LHCN-M2 (cell line): ENCODE measurements at regions not wholly inside any gene's neighbourhood (a gene's known extent, or its start where the extent isn't known, plus 50 kb on each side); places are given as distances from the start of the nearest gene placed in this dataset.
A peak's percentile ranks its signal among the peaks of the same experiment; 100 is the strongest.
"Not testable (repeated sequence)": the region's sequence is repeated elsewhere in the genome, so short reads cannot be mapped to it uniquely, and the experiment has no call there.

ENCODE experiments used
- DNase-seq: peaks from one replicate; pipeline ENCODE4 v3.0.0-alpha.2; 2012; ENCODE audit warnings: low read depth

DNA sequence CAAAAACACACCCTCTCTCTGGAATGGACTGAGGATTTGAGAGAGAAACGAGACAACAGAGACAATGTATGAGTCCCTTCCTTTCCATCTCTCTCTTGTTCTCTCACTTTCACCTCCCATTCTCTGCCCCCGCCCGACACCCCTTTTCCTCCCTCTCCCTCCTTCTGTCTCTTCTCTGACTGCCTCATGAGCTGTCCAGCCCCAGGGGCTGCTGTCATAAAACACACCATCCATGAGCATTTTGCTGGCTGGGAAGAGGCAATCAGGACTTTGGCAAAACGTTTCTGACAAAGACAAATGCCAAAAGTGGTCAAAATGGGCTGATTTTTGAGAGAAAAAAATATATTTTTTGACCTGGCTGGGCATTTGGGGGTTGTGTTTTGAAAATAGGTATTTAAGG, 377.2 kb downstream of the EN1 start:
- DNase-seq = no peak

DNA sequence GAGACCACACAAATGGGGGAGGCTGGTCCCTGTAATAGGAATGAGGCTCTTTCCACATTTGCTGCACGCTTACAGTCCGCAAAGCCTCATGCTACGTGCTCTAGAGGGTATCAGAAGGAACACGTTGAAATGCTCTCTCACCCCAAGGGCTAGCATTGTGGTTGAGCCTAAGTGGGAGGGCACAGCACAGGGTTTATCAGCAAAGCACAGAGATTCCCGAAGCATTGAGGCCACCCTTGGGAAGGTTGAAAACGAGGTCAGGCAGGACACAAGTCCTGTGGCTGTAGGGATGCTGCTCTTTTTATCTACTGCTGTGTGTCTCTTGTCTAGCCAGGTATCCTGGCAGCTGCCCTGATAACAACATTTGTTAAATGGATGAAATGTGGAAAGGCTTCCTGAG, 378.3 kb downstream of the EN1 start:
- no peak for DNase-seq

DNA sequence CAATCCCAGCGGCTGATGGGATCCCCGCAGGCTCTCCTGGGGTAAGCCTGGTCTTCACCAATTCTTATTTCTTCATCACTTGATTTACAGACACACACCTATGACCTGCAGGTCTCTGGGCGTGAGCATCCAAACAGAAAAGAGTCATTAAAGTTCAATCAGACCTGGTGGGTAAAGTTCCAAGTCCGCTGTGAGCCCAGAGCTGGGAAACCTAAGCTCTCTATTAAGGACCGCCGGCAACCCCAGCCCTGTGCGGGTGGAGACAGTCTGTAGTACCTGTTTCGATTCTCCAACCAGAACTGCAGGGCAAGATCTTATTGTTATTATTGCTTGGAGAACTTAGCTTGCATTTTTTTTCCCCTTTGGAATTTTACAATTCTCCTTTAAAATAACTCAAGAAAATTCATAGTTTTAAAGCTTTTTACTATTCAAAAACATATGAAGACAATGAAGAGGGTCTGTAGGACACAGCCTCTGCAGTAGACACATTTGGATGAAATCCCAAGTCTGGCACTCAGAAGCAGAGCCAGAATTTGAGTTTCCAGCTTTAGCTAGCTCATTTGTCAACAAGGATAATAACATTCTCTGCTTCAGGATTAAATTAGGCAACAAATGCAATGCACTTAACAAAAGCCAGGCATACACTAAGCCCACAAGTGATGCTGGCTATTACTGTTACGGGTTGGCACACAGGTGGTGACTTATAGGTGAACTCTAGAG, 376.4 kb downstream of the INSIG2 start:
- no peak for DNase-seq

DNA sequence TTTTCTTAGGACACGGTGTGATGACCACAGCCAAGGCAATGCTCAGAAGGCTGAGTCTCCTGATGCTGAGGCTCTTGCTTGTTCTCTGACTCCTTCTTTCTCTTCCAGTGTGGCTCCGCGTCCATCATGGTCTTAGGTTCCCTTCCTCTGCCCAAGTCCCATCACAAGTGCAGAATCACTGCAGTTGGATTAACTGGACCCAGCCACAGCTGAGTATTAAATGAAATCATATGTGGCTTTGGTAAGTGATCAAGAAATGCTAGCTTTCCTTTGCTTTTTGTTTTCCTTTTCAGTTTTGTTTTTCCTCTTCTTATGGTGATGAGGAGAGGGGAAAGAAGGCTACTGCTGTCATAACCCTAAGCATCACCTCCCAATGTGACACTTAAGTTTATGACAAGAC, 375.8 kb downstream of the INSIG2 start:
- DNase-seq = no peak

DNA sequence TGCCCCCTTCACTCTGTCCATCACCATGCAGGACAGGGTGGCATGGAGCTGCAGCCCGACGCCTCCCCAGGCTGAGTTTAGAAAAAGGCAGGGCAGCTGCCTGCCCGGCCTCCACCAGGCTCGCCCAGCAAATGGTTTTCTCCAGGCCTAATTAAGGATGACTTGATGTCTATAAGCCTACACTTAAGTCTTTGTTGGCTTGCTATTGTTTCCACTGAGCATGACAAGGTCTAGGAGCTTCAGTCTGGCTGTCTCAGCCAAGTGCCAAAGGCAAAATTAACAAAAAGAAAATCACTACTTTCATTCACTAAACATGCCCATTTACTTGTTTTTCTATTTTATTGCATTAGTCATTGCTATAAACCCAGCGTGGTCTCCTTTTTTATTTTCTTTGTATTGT, 372.2 kb downstream of the INSIG2 start:
- no peak for DNase-seq

DNA sequence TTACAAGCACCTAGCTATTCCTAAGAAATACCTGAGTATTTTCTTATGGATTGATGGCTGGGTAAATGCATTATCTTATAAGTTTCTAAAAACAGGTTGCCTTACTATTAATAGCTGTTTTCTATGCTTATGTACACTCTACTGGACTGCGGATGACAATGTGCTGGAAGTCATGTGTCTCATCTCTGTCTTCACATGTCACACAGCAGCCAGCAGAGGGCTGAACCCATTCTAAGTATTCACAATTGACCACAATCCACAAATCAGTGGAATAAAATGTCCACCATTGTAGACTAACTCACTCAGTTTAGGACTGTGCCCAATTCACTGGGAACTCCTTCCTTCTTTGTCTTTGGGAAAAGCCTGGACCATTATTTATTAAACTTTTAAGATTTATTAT, 371.2 kb downstream of the INSIG2 start:
- no peak for DNase-seq

DNA sequence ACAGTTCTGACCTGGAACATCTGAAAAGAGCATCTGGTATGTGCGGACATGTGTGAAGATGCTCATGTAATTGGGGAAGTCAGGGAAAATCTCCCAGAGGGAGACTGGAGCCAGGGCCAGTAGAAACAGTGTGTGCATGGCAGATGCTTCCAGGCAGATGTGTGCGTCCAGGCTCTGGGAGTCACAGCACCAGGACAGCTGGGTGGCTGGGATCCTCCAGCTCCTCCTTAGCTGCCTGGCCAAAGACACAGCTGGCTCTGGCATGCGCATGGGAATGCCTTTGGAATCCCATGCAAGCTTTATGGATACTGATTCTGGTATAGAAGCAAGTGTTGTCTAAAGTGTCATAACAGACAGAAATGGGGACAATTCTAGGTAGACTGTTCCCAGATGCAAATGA, 369.7 kb downstream of the INSIG2 start:
- DNase-seq = no peak

DNA sequence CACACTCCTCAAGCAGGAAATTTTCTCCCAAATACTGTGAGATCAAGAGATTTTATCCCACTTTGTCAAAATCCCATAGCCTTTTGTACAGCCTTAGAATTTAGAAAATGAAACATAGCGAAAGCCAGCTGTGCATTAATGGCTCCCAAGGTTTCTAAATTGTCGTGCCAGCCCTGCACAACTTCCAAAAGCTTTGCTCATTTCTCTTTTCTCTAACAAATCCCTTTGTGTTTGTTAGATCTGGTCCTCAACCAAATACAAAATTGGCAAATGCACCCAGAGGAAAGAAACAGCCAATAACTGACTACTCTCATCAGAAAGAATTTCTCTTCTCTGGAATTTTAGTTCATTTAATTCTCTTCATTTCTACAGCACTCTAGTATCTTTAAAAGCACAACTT, 361.1 kb downstream of the INSIG2 start:
- no peak for DNase-seq

DNA sequence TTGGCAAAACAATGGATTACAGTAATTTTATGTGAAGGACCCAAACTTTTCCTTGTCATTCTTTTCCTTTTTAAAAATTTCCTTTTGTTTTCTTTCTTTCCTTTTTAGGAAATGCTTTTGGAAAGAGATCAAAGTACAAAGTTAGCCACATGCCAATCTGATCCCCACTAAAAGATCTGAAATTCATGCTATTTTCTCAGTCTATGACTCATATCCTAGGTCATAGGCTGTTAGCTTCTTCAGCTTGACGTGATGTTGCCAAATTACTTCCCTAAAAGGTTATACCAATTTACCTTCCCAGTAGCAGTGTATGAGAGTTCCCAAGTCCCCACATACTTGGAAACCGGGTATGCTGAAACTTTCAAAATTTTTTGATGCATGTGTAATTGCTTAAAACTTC, 355.3 kb downstream of the INSIG2 start:
- peak; percentile 3 for DNase-seq

DNA sequence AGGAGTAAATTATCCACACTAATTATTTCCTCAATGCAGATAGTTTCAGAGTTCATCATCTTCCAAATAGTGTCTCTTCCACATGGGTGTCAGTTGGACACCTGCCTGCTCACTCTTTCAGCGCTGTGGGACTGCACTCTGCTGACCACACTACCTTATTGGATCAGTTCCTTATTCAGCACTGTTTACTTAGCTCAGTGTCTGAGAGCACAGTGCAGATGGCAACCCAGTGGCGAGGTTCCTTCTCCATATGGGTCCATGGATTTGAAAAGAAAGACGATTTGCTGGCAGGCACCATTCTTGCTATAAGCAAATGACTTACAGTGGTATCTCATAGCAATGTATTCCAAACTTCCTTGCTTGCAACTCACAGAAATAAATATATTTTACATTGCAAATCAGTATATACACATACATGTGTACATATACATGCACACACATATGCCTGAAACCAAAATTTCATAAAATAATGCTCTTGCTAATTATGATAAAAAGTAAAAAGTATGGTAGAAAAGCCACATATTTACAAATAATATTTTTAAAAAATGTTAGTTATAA, 354.8 kb downstream of the INSIG2 start:
- DNase-seq = no peak

DNA sequence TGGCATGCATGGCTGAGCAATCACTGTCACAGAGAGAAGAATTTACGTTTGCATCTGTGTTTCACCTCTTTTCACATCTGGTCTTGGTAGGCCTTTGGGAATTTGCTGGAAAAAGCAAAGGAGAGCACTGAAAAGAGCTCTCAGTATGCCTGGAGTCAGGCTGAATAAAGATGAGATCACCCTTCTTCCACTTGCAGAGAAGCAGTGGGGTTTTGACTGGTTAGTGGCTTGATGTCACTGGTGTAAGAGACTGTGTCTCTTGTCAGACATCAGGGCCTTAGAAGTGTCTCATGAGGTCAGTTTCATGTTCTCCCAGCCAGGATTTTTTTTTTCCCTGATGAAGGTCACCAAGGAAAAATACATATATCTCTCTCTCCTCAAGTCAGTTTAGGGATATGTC, 353.8 kb downstream of the INSIG2 start:
- no peak for DNase-seq

DNA sequence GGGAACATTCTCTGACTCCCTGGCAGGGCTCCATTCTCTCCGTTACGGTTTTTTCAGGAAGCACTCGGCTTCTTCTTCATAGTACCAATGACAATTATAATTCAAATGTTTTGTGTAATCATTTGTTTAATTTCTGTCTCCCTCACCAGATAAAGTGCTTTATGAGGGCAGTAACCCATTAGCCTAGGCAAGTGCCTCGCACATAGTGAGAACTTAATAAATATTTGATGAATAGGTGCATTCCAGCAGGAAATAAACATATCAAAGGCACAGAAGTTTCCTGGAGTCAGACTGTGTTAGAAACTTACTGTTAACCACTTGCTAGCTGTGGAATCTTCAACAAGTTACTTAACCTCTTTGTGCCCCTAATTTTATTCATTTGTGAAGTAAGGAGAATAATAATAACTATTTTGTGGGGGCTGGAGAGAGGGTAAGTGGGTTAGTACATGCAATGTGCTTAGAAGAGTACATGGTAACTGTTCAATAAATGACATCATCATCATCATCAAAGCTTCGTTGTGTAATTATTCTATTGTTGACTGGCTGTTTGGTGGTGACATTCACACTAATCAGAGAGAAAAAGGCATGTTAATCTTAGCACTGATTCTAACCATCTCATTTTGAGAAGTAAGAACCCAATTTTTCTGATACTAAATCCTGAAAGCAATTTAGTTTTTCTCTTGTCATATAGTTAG, 352.3 kb downstream of the INSIG2 start:
- no peak for DNase-seq

DNA sequence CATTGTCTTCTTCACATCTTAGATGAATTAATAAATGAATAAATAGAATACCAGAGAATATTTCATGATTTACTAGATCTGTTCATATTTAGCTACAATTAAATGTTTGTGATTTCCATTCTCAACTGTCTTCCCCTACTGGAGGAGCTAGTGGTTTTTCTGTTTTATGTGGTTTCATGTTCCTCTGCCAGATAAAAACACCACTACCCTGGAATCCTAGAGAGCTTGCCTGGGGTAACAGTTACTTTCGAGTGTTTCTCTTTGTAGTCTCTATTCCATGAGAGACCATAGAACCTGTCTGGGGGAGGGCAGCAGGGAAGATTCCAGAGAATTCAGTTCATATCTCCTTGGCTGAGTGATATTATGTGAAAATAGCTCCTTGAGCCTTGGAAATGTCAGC, 349.2 kb downstream of the INSIG2 start:
- no peak for DNase-seq

DNA sequence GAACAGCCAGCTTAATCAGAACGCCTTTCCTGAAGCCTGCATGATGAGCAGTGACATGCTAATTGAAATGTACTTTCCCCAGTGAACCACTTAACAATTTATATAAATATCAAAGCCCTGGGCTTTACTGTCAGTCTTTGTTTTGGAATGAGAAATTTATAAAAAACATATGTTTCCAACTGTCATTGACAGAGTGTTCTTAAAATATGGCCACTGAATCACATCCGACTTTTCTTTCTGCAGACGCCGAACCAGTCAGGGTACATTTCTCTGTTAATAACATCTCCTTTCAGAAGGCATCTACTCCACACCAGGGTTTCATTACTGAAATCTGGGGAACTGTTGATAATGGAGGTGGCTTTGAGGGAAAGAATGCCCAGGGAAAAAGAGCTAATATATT, 343.7 kb downstream of the INSIG2 start:
- DNase-seq = no peak

DNA sequence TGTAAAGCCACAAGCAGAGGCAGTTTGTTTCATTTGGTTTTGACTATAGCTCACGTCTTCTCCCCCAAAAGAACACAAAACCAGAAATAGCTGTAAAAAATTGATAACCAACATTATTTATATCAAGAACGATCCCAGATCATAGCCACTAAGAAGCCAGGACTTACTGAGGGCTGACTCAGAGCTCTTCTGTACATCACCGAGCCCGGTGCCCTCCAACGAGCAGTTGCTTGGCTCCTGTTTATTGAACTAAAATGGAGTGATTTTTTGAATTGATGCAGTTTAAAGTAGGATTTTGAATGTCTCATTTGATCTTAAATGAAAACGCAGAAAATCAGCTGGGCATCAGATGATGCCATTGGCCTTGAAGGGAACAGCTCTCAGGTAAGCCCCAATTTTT, 343.3 kb downstream of the INSIG2 start:
- DNase-seq = no peak

DNA sequence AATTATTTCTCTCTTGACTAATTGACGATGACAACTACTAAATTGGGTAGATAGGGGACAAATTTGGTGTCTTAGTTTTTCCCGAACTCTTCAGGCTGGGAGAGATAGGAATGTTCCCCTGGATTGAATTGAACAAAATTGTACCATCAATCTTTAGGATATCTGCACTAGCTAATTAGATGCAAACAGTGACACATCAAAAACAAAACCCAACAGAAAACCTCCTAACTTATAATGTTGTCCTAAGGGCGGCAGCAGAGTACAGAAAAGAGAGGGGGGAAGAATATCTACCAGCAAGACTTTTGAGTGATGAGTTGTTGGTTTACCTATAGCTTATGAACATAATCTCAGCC, 342.9 kb downstream of the INSIG2 start:
- DNase-seq = no peak

DNA sequence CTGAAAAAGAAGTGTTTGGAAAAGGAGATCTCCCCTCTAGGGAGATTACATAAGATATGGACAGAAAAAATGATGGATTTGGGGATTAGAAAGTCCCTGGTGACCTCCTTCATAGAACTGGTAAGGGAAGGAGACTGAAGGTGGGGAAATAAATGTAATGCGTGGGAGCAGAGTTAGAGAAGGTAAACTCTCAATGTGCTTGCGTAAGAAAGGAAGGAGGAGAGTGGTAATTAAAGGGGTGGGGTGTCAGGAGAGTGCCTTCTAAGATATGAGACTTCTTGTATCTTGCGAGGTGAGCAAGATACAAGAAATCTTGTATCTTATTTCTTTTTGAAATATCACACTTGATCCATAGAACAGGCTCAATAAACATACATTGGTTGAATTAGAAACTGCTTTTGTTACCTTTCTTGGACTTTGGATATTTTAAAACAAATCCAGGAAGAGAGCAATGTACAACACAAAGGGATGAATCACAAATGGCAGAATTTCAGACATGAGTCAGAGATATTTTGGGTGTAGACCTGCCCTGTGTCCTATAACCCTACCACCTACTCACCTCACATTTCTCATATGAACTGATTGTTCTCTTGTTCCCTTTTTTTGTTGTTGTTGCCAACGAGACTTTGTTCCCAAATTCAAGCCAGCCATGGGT, 342.4 kb downstream of the INSIG2 start:
- DNase-seq = no peak

DNA sequence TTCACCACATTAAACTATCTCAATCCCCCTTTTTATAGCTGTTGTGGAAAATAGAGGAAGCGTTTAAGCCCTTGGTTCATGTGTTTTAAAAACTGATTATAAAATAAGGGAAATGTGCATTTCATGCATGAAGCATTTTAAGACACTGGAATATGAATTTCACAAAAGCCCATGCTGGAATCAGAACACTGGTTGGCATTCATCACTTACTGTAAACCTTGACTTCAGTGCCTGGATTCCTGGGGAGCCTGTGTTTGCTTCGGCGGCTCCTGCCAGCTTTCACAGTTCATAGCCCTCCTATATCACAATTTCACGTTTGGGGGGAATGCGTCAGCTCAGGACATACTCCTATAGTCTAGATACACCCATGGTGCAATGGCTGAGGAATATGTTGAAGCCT, 336.9 kb downstream of the INSIG2 start:
- no peak for DNase-seq

DNA sequence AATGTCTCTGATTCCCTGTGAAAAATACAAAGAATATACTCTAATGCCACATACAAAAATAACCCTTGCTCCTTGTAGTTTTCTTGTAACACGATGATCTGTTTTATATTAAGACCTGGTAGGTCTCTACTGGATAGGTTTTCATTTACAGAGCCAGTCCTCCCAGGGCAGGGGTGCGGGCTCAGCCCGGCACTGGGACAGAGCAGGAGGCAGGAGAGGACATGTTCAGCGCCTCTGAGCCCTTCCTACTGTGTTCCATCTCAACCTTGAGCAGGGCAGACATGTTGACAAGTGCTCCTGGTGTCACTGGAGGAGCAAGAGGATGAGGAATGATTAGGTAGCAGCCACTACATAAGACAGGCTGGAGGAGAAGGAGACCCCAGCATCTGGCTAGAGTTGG, 335.5 kb downstream of the INSIG2 start:
- no peak for DNase-seq

DNA sequence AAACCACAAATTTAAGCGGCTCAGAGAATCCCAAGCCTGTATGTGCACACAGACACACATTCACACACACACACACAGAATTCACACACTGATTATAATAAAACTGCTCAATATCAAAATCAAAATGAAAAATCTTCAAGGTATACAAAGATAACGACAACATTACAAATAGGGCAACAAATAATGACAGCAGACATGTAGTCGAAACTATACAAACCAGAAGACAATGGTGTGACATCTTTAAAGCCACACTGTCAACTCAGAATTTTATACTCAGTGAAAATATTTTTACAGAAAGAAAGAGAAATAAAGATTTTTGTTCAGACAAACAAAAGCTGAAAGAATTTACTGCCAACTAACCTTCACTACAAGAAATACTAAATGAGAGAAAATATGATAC, 333.4 kb downstream of the INSIG2 start:
- no peak for DNase-seq

DNA sequence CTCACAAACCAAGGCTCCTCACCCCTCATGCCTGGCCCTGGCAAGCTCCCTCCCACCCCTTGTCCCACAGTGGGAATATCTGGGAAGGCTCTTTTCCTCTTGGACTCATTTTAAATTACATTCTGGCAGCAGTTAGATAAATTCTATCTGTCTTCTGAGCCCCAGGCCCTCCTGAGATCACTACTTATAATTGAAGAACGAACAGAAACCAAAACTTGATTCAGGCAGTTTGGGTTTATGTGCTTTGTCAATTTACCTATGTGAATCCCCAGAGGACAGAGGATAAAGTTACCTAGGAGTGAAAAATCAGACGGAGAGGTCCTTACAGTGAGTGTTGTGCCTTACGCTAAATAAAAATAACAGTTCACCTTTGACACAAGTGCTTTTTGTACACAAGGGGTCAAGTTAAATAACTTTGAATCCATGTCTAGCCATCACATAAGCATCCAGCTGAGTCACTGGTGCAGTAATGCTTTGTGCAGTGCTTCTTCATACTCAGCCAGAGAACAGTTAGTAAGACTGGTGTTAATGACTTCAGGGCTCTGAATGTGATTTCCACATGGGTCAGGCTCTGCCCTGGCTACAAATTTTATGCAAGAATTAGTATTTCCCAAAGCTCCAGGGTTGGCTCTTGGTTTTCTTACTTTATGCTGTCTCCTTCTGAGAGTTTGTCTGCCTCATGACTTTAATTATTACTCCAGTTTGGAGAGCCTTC, 329.3 kb downstream of the INSIG2 start:
- DNase-seq = no peak

DNA sequence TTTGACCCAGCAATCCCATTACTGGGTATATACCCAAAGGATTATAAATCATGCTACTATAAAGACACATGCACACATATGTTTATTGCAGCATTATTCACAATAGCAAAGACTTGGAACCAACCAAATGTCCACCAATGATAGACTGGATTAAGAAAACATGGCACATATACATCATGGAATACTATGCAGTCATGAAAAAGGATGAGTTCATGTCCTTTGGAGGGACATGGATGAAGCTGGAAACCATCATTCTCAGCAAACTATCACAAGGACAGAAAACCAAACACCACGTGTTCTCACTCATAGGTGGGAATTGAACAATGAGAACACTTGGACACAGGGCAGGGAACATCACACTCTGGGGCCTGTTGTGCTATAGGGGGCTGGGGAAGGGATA, 326.9 kb downstream of the INSIG2 start:
- DNase-seq = not testable (repeated sequence)
